GM12878 (cell line): ENCODE measurements at regions not wholly inside any gene's neighbourhood (a gene's known extent, or its start where the extent isn't known, plus 50 kb on each side); places are given as distances from the start of the nearest gene placed in this dataset.

Experiments
- ATAC-seq: fragments of 200-7000 bp; cut with Tn5 transposase; 3 replicates; pipeline ENCODE4 v1.9.1; 2020; ENCODE audit warnings: mild to moderate bottlenecking, moderate library complexity
- BruUV-seq: library from RNA; stranded (reverse); fragments of 400-500 nt; replicated peaks from 2 replicates; lab custom pipeline; 2021; lab: Mats Ljungman, UMichigan
- CTCF ChIA-PET: fragments of 300-600 bp; sonication (Branson Sonifier 250); formaldehyde crosslinking; extraction: SDS; loops from one replicate; lab custom pipeline; 2021; ENCODE audit warnings: inconsistent platforms; lab: Yijun Ruan, JAX
- POLR2A ChIA-PET: fragments of 350-600 bp; formaldehyde crosslinking; extraction: SDS; loops from one replicate; lab custom pipeline; 2021; ENCODE audit warnings: inconsistent platforms; lab: Charles Lee
- RAD21 ChIA-PET: fragments of 300-600 bp; sonication (Branson Sonifier 250); formaldehyde crosslinking; loops from one replicate; lab custom pipeline; 2023; ENCODE audit warnings: antibody characterized with exemption; ENCODE audit not compliant: unreplicated experiment; lab: Charles Lee
- SMC1A ChIA-PET: fragments of 300-600 bp; sonication (Branson Sonifier 250); formaldehyde crosslinking; loops from one replicate; lab custom pipeline; 2023; ENCODE audit not compliant: unreplicated experiment, uncharacterized antibody; lab: Charles Lee
- DNase-seq: peaks from one replicate; pipeline ENCODE4 v3.0.0-alpha.2; 2011; ENCODE audit warnings: low read depth, low spot score
- FAIRE-seq: peaks from 3 replicates; lab custom pipeline; 2011; peaks lifted over from hg19 to GRCh38; lab: Jason Lieb, UNC
- H2AFZ ChIP-seq: 2 replicates; pipeline ENCODE4 v1.6.0; 2011; ENCODE audit warnings: low read depth, low read length, control low read depth; ENCODE audit not compliant: control insufficient read depth
- H3K27ac ChIP-seq: 2 replicates; pipeline ENCODE4 v1.5.1; 2011; ENCODE audit warnings: control low read depth; ENCODE audit not compliant: control insufficient read depth, insufficient read depth
- H3K27me3 ChIP-seq, 2 experiments: replicated peaks in 1 of 2; 2 replicates each; pipeline versions ENCODE4 v1.6.0 to v1.6.1; 2011; ENCODE audit warnings: low read length in 1 of 2; ENCODE audit not compliant: control insufficient read depth in 2 of 2, insufficient read depth in 2 of 2
- H3K36me3 ChIP-seq, 2 experiments: 2 replicates each; pipeline ENCODE4 v1.5.1; 2011; ENCODE audit warnings: low read length in 1 of 2; ENCODE audit not compliant: control insufficient read depth in 2 of 2, insufficient read depth in 2 of 2
- H3K4me1 ChIP-seq: 2 replicates; pipeline ENCODE4 v1.6.1; 2011; ENCODE audit warnings: mild to moderate bottlenecking, low read length, moderate library complexity, mixed read lengths; ENCODE audit not compliant: control insufficient read depth, insufficient read depth
- H3K4me2 ChIP-seq: 2 replicates; pipeline ENCODE4 v1.6.0; 2011; ENCODE audit warnings: control low read depth; ENCODE audit not compliant: control insufficient read depth, insufficient read depth
- H3K4me3 ChIP-seq: fragments of 200-600 bp; sonication (generic); 2 replicates; pipeline ENCODE4 v1.5.1; 2016
- H3K79me2 ChIP-seq: 2 replicates; pipeline ENCODE4 v1.6.0; 2011; ENCODE audit warnings: low read length; ENCODE audit not compliant: control insufficient read depth, insufficient read depth
- H3K9ac ChIP-seq: 2 replicates; pipeline ENCODE4 v1.8.0; 2011; ENCODE audit warnings: low read length, control low read depth, mixed read lengths; ENCODE audit not compliant: control insufficient read depth, insufficient read depth
- H3K9me3 ChIP-seq: replicated peaks from 3 replicates; pipeline ENCODE4 v1.5.1; 2011; ENCODE audit warnings: mild to moderate bottlenecking, low read length; ENCODE audit not compliant: control insufficient read depth, insufficient read depth
- H4K20me1 ChIP-seq: 2 replicates; pipeline ENCODE4 v1.6.0; 2011; ENCODE audit not compliant: control insufficient read depth, insufficient read depth
- ASH2L ChIP-seq: fragments of 300-600, 200-600 bp; sonication (generic); IDR thresholded peaks from 2 replicates; pipeline ENCODE4 v1.6.1; 2017; ENCODE audit warnings: low read depth, mild to moderate bottlenecking, borderline replicate concordance
- ATF7 ChIP-seq: fragments of 450-650 bp; IDR thresholded peaks from 2 replicates; pipeline ENCODE4 v1.6.1; 2016; ENCODE audit warnings: low read depth, mild to moderate bottlenecking
- EP300 ChIP-seq, 2 experiments: fragments of 150-350 bp in 1 of 2; IDR thresholded peaks; 2 replicates each; pipeline ENCODE4 v1.6.1; 2011 to 2012; ENCODE audit warnings: low read depth in 2 of 2, low read length in 2 of 2, borderline replicate concordance in 1 of 2, improper control_type of control experiment in 1 of 2, inconsistent platforms in 1 of 2; ENCODE audit not compliant: control insufficient read depth in 1 of 2
- GATAD2B ChIP-seq: fragments of 450-650 bp; conservative IDR thresholded peaks from 2 replicates; pipeline ENCODE4 v1.6.1; 2017; ENCODE audit warnings: low read depth, mild to moderate bottlenecking, moderate library complexity
- KAT2A ChIP-seq: conservative IDR thresholded peaks from 2 replicates; pipeline ENCODE4 v1.6.1; 2011; ENCODE audit warnings: low read depth, low read length; ENCODE audit not compliant: control insufficient read depth
- MEF2B ChIP-seq: fragments of 450-650 bp; IDR thresholded peaks from 2 replicates; pipeline ENCODE4 v1.6.1; 2018; ENCODE audit warnings: mild to moderate bottlenecking, moderate library complexity; ENCODE audit not compliant: partially characterized antibody, poor library complexity, severe bottlenecking
- MYC ChIP-seq: IDR thresholded peaks from 2 replicates; pipeline ENCODE4 v1.6.1; 2011; ENCODE audit warnings: mild to moderate bottlenecking, low read length, moderate library complexity, inconsistent platforms; ENCODE audit not compliant: insufficient read depth, insufficient replicate concordance, insufficient read length, severe bottlenecking
- NBN ChIP-seq: fragments of 450-650 bp; IDR thresholded peaks from 2 replicates; pipeline ENCODE4 v1.6.1; 2016
- NFIC ChIP-seq: IDR thresholded peaks from 2 replicates; pipeline ENCODE4 v1.6.1; 2012; ENCODE audit warnings: low read depth, mild to moderate bottlenecking, inconsistent platforms, low read length, moderate library complexity
- RAD21 ChIP-seq: IDR thresholded peaks from 2 replicates; pipeline ENCODE4 v1.6.1; 2011; ENCODE audit warnings: mild to moderate bottlenecking, low read depth, low read length, moderate library complexity; ENCODE audit not compliant: insufficient read depth
- RBBP5 ChIP-seq: fragments of 200-600 bp; sonication (generic); conservative IDR thresholded peaks from 2 replicates; pipeline ENCODE4 v1.6.1; 2016
- RELA ChIP-seq: fragments of 450-650 bp; IDR thresholded peaks from 2 replicates; pipeline ENCODE4 v1.8.0; 2014; ENCODE audit warnings: borderline replicate concordance; ENCODE audit not compliant: partially characterized antibody
- STAT1 ChIP-seq: fragments of 450-650 bp; conservative IDR thresholded peaks from 2 replicates; pipeline ENCODE4 v1.6.1; 2014; ENCODE audit warnings: antibody characterized with exemption, mild to moderate bottlenecking
- STAT3 ChIP-seq: IDR thresholded peaks from 2 replicates; pipeline ENCODE4 v1.6.1; 2011; ENCODE audit warnings: low read depth, low read length, improper control_type of control experiment
- SUPT20H ChIP-seq: IDR thresholded peaks from 2 replicates; pipeline ENCODE4 v1.6.1; 2011; ENCODE audit warnings: low read depth, mild to moderate bottlenecking, low read length, moderate library complexity, borderline replicate concordance; ENCODE audit not compliant: control insufficient read depth
- YY1 ChIP-seq: IDR thresholded peaks from 2 replicates; pipeline ENCODE4 v1.6.1; 2011; ENCODE audit warnings: low read depth, mild to moderate bottlenecking, low read length
- ZBTB4 ChIP-seq: fragments of 450-650 bp; formaldehyde crosslinking; IDR thresholded peaks from 2 replicates; pipeline ENCODE4 v1.4.0; 2022; ENCODE audit warnings: mild to moderate bottlenecking, moderate library complexity
- ZNF24 ChIP-seq: fragments of 450-650 bp; IDR thresholded peaks from 2 replicates; pipeline ENCODE4 v1.6.1; 2017; ENCODE audit warnings: antibody characterized with exemption, mild to moderate bottlenecking
- in situ Hi-C: fragments of 300-500 bp; cut with MboI; formaldehyde crosslinking; loops from 9 replicates; pipeline ENCODE4 v1.14.3; 2018; ENCODE audit warnings: mixed read lengths
- intact Hi-C: fragments of 100-400 bp; cut with micrococcal nuclease; formaldehyde crosslinking; loops from one replicate; pipeline ENCODE4 v1.14.2; 2022; ENCODE audit not compliant: unreplicated experiment
- TF ChIP-seq, protein P1 (sequence below): IDR thresholded peaks from 2 replicates; pipeline ENCODE4 v1.6.1; 2012; ENCODE audit warnings: low read length, inconsistent platforms

DNA sequence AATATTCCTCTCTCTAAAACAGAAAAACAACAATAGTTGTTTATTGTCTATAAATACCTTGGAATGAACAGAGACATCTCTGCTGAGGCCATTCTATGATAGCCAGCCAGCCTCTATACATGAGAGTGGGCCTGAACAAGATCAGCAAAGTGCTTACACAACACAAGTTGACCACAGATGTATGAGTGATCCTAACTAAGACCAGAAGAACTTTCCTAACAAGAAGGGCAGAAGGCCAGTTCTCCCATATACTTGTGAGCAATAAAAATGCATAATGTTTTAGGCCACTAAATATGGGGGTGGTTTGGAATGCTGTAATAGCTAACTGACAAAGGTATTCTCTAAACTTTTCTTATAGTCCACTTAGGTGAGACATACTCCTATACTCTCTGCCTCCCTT, 345.7 kb downstream of the SPATA31D1 start:
- in situ Hi-C loops, result no loop called here

More for the DNA sequence above, 345.7 kb downstream of the SPATA31D1 start:
- no TSS peak for BruUV-seq
- ChIA-PET SMC1A (no interaction called here), CTCF (no interaction called here), POLR2A (no interaction called here), RAD21 (no interaction called here)
- no peak overlapping the region for H2AFZ ChIP-seq
- H3K4me3 ChIP-seq, result no peak overlapping the region
- no peaks in the 10 kb centered on the region for H3K36me3 ChIP-seq
- no peak for ATAC-seq
- H3K4me2 ChIP-seq, result no peak overlapping the region
- H3K79me2 ChIP-seq, result no peaks in the 10 kb centered on the region
- FAIRE-seq, result no peak
- no peaks in the 10 kb centered on the region for H3K9me3 ChIP-seq
- intact Hi-C loops, result no loop called here
- H3K9ac ChIP-seq, result no peak overlapping the region
- H4K20me1 ChIP-seq, result no peaks in the 10 kb centered on the region
- DNase-seq, result no peak
- no peaks in the 10 kb centered on the region for H3K4me1 ChIP-seq
- no peak overlapping the region for H3K27ac ChIP-seq
- H3K27me3 ChIP-seq, result no peaks in the 10 kb centered on the region
- TF ChIP-seq SUPT20H, result no peak
- no peak for TF ChIP-seq MYC
- TF ChIP-seq ZBTB4 (CRISPR knock-in tag), result no peak
- no peak for TF ChIP-seq ZNF24
- TF ChIP-seq, protein P1, sequence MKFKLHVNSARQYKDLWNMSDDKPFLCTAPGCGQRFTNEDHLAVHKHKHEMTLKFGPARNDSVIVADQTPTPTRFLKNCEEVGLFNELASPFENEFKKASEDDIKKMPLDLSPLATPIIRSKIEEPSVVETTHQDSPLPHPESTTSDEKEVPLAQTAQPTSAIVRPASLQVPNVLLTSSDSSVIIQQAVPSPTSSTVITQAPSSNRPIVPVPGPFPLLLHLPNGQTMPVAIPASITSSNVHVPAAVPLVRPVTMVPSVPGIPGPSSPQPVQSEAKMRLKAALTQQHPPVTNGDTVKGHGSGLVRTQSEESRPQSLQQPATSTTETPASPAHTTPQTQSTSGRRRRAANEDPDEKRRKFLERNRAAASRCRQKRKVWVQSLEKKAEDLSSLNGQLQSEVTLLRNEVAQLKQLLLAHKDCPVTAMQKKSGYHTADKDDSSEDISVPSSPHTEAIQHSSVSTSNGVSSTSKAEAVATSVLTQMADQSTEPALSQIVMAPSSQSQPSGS, result no peak
- TF ChIP-seq NFIC, result no peak
- TF ChIP-seq RAD21, result no peak
- TF ChIP-seq RBBP5, result no peak
- TF ChIP-seq MEF2B, result no peak
- no peak for TF ChIP-seq GATAD2B
- no peak for TF ChIP-seq STAT3
- TF ChIP-seq STAT1, result no peak
- no peak for TF ChIP-seq KAT2A
- no peak for TF ChIP-seq NBN
- no peak for TF ChIP-seq YY1
- TF ChIP-seq ASH2L, result no peak
- no peak for TF ChIP-seq RELA
- TF ChIP-seq EP300 (IDR thresholded peaks at IDR 0.05; ENCODE audit: borderline replicate concordance in 1 of 2, control insufficient read depth in 1 of 2, low read depth in 2 of 2, low read length in 2 of 2), result no peak
- no peak for TF ChIP-seq ATF7
